ENCODE measurements at regions not wholly inside any gene's neighbourhood (a gene's known extent, or its start where the extent isn't known, plus 50 kb on each side); places are given as distances from the start of the nearest gene placed in this dataset.

DNA sequence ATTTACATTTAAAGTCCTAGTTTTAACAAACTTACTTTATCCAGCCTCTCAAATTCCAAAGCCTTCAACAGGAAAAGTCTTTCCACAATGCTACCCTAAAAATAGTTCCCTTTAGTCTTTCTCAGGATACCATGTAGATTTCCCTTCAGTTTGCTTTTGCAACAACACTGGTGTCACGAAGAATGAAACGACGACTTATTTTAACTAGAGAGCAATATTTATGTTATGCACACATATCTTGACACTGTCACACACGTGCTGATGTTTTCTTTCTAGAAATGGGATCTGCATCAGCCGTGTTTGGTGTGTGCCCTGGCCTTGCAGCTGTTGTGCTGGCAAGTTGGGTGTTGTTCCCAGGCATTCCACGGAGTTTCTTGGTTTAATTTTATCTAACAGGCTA, 75.5 kb downstream of the SIPA1L2 start:
- TF ChIP-seq, protein P1, sequence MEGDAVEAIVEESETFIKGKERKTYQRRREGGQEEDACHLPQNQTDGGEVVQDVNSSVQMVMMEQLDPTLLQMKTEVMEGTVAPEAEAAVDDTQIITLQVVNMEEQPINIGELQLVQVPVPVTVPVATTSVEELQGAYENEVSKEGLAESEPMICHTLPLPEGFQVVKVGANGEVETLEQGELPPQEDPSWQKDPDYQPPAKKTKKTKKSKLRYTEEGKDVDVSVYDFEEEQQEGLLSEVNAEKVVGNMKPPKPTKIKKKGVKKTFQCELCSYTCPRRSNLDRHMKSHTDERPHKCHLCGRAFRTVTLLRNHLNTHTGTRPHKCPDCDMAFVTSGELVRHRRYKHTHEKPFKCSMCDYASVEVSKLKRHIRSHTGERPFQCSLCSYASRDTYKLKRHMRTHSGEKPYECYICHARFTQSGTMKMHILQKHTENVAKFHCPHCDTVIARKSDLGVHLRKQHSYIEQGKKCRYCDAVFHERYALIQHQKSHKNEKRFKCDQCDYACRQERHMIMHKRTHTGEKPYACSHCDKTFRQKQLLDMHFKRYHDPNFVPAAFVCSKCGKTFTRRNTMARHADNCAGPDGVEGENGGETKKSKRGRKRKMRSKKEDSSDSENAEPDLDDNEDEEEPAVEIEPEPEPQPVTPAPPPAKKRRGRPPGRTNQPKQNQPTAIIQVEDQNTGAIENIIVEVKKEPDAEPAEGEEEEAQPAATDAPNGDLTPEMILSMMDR (IDR thresholded peaks at IDR 0.05), result no peak
- TF ChIP-seq POLR2A (IDR thresholded peaks at IDR 0.05), result no peak
